IMR-90 (cell line): ENCODE measurements at regions not wholly inside any gene's neighbourhood (a gene's known extent, or its start where the extent isn't known, plus 50 kb on each side); places are given as distances from the start of the nearest gene placed in this dataset.

Source experiments
- CEBPB ChIP-seq: IDR thresholded peaks from 2 replicates; pipeline ENCODE4 v1.6.1; 2012; ENCODE audit warnings: low read depth, low read length, improper control_type of control experiment
- CHD1 ChIP-seq: IDR thresholded peaks from 2 replicates; pipeline ENCODE4 v1.6.1; 2012; ENCODE audit warnings: low read depth, low read length, improper control_type of control experiment
- MXI1 ChIP-seq: IDR thresholded peaks from 2 replicates; pipeline ENCODE4 v1.6.1; 2012; ENCODE audit warnings: low read depth, mild to moderate bottlenecking, low read length, moderate library complexity, borderline replicate concordance
- POLR2A ChIP-seq: IDR thresholded peaks from 2 replicates; pipeline ENCODE4 v1.6.1; 2012; ENCODE audit warnings: mild to moderate bottlenecking, low read depth, low read length
- TF ChIP-seq, protein P1 (sequence below): conservative IDR thresholded peaks from 2 replicates; pipeline ENCODE4 v1.5.1; 2012; ENCODE audit warnings: mild to moderate bottlenecking, low read depth, low read length, improper control_type of control experiment
- TF ChIP-seq, protein P2 (sequence below): fragments of 150-350 bp; IDR thresholded peaks from 2 replicates; pipeline ENCODE4 v1.6.1; 2017; ENCODE audit warnings: mild to moderate bottlenecking, antibody characterized with exemption, low read length, low read depth

DNA sequence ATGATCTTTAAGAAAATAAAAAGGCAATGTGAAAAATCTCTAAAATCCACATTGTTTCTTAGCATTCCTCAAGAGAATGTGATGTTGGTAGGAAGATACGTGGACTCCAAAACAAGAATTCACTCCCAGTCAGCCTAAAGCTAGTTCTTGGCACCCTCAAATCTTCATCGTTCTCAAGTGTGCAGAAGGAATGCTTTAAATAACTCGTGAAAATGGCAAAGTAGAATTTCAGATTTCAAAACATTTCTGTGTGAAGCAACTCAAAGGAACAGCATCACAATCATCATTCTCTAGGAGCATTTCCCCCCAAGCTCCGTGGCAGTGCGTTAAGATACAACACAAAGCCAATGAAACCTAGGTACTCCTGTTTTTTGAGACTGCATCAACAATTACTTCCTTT, 185.1 kb upstream of the DMAC1 start:
- TF ChIP-seq, protein P1, sequence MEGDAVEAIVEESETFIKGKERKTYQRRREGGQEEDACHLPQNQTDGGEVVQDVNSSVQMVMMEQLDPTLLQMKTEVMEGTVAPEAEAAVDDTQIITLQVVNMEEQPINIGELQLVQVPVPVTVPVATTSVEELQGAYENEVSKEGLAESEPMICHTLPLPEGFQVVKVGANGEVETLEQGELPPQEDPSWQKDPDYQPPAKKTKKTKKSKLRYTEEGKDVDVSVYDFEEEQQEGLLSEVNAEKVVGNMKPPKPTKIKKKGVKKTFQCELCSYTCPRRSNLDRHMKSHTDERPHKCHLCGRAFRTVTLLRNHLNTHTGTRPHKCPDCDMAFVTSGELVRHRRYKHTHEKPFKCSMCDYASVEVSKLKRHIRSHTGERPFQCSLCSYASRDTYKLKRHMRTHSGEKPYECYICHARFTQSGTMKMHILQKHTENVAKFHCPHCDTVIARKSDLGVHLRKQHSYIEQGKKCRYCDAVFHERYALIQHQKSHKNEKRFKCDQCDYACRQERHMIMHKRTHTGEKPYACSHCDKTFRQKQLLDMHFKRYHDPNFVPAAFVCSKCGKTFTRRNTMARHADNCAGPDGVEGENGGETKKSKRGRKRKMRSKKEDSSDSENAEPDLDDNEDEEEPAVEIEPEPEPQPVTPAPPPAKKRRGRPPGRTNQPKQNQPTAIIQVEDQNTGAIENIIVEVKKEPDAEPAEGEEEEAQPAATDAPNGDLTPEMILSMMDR, result no peak
- TF ChIP-seq CEBPB (no peak), POLR2A (no peak), CHD1 (no peak), MXI1 (no peak)
- TF ChIP-seq, protein P2, sequence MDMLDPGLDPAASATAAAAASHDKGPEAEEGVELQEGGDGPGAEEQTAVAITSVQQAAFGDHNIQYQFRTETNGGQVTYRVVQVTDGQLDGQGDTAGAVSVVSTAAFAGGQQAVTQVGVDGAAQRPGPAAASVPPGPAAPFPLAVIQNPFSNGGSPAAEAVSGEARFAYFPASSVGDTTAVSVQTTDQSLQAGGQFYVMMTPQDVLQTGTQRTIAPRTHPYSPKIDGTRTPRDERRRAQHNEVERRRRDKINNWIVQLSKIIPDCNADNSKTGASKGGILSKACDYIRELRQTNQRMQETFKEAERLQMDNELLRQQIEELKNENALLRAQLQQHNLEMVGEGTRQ, result no peak
